ENCODE measurements at regions not wholly inside any gene's neighbourhood (a gene's known extent, or its start where the extent isn't known, plus 50 kb on each side); places are given as distances from the start of the nearest gene placed in this dataset.

DNA sequence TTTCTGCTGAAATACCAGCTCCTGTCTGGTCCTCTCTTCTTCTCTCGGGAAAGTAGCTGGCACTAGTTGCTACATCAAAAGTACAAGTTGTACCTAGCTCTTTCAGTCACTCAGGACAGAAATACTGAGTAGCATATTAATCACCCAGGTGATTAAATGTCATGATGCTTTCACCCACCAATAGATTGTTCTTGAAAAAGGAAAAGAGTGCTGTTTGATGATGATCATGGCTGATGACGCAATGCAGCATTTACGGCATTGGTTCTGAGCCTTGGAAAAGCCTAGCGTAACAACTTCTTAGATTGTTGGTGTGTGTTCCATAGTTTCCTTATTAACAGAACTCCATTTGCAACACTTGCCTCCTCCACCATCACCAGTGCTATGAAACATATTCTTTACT is 190.7 kb downstream of the CDH7 start:
- Histone ChIP-seq H3K79me2 (ENCODE audit: control insufficient read depth, insufficient read depth, low read length) (no peaks in the 10 kb centered on the region), H2AFZ (ENCODE audit: control insufficient read depth, low read depth, low read length) (no peak overlapping the region), H3K9me3 (replicated peaks; ENCODE audit: control insufficient read depth, insufficient read depth, low read length) (no peaks in the 10 kb centered on the region), H3K4me2 (ENCODE audit: control insufficient read depth, insufficient read depth) (no peak overlapping the region), H4K20me1 (ENCODE audit: control insufficient read depth, insufficient read depth) (no peaks in the 10 kb centered on the region), H3K9ac (ENCODE audit: control insufficient read depth, insufficient read depth, low read length) (no peak overlapping the region), H3K4me3 (no peak overlapping the region), H3K36me3 (ENCODE audit: control insufficient read depth in 2 of 2, insufficient read depth in 2 of 2, low read length in 1 of 2) (no peaks in the 10 kb centered on the region), H3K27me3 (replicated peaks in 1 of 2; ENCODE audit: control insufficient read depth in 2 of 2, insufficient read depth in 2 of 2, low read length in 1 of 2) (no peaks in the 10 kb centered on the region), H3K4me1 (ENCODE audit: control insufficient read depth, insufficient read depth, low read length) (no peaks in the 10 kb centered on the region), H3K27ac (ENCODE audit: control insufficient read depth, insufficient read depth) (no peak overlapping the region)
- POLR2A ChIA-PET, result no interaction called here
- CTCF ChIA-PET, result no interaction called here
- 59% methylated on average over 4 of the region's 4 CpGs for WGBS (ENCODE audit: insufficient coverage, insufficient replicate concordance, low lambda C conversion rate, missing lambda C conversion rate)
- intact Hi-C loops (cut with micrococcal nuclease; ENCODE audit: unreplicated experiment), result no loop called here
- no peak for TF ChIP-seq RB1 (IDR thresholded peaks at IDR 0.05; ENCODE audit: borderline replicate concordance)
- TF ChIP-seq, protein P1, sequence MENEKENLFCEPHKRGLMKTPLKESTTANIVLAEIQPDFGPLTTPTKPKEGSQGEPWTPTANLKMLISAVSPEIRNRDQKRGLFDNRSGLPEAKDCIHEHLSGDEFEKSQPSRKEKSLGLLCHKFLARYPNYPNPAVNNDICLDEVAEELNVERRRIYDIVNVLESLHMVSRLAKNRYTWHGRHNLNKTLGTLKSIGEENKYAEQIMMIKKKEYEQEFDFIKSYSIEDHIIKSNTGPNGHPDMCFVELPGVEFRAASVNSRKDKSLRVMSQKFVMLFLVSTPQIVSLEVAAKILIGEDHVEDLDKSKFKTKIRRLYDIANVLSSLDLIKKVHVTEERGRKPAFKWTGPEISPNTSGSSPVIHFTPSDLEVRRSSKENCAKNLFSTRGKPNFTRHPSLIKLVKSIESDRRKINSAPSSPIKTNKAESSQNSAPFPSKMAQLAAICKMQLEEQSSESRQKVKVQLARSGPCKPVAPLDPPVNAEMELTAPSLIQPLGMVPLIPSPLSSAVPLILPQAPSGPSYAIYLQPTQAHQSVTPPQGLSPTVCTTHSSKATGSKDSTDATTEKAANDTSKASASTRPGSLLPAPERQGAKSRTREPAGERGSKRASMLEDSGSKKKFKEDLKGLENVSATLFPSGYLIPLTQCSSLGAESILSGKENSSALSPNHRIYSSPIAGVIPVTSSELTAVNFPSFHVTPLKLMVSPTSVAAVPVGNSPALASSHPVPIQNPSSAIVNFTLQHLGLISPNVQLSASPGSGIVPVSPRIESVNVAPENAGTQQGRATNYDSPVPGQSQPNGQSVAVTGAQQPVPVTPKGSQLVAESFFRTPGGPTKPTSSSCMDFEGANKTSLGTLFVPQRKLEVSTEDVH (IDR thresholded peaks at IDR 0.05; ENCODE audit: low read depth, partially characterized antibody), result no peak
- BruUV-seq (replicated peaks), result no TSS peak
- DNase-seq (ENCODE audit: low read depth, low spot score) (no peak), FAIRE-seq (no peak), ATAC-seq (no peak)
- in situ Hi-C loops (cut with MboI), result no loop called here
- SMC1A ChIA-PET (ENCODE audit: uncharacterized antibody, unreplicated experiment), result interaction anchor here (1.7 kb wide), 1 partner anchor 9 kb away, joined by 4 read pairs; no protein-coding TSS in a partner anchor
- RAD21 ChIA-PET (ENCODE audit: unreplicated experiment), result no interaction called here
